C4-2B (cell line): ENCODE measurements at regions not wholly inside any gene's neighbourhood (a gene's known extent, or its start where the extent isn't known, plus 50 kb on each side); places are given as distances from the start of the nearest gene placed in this dataset.
"Not testable (repeated sequence)": the region's sequence is repeated elsewhere in the genome, so short reads cannot be mapped to it uniquely, and the experiment has no call there.

ENCODE experiments used
- CTCF ChIP-seq: fragments of 450-650 bp; conservative IDR thresholded peaks from 2 replicates; pipeline ENCODE4 v1.5.1; 2017; ENCODE audit warnings: mild to moderate bottlenecking
- ZFX ChIP-seq: fragments of 450-650 bp; IDR thresholded peaks from 2 replicates; pipeline ENCODE4 v1.6.1; 2017

DNA sequence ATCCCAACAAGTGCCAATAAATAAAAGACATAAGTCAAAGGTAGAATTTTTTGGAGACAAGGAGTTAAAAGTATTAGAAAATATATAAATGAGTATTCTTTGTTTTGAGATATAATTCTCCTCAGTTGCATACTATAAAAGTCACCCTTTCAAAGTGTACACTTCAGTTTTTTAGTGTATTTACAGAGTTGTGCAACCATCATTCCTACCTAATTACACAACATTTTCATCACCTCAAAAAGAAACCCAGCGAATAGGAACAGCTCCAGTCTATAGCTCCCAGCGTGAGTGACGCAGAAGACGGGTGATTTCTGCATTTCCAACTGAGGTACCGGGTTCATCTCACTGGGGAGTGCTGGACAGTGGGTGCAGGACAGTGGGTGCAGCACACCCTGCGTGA, 1175.7 kb downstream of the PCDH19 start:
- TF ChIP-seq CTCF, ZFX: not testable (repeated sequence)
